ENCODE measurements at regions not wholly inside any gene's neighbourhood (a gene's known extent, or its start where the extent isn't known, plus 50 kb on each side); places are given as distances from the start of the nearest gene placed in this dataset.

DNA sequence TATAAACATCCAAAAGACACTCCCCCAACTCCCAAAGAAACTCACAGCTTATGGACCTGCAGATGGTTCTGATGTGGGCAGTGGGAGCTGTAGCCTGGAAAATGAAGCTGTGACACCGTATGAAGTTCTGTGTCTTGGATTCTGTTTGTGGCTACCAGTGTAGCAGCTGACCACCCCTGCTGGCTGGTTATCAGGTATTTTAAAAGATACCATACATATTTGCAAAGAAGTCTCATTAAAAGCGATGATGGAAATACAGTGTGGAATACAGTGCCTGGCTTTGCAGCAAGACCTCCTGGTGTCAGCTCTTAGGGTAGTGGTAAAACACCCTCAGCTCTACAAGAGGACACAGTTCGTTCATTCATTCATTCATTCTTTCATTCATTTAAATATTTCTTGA lies 194.3 kb upstream of the PRKCQ start:
- no peak for DNase-seq (ENCODE audit: low read depth in 2 of 2)

DNA sequence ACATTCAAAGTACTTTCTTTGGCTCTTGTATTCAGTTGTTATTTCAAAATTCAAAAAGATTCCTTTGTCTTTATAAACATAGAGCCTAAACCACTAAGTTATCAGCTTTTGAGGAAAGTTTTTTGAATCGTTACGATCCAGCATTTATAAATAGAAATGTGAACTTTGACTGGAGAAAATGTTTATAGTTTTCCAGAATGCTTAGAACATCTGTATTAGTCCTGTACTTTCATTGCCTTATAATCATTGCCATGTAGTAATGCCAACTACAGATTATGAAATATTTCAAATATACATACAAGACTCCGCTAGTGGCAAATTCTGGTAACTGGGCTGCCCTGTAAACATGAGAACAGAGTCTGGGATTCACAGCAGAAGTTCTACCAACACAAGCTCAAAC lies 191.3 kb upstream of the PRKCQ start:
- DNase-seq (ENCODE audit: low read depth in 2 of 2): no peak

DNA sequence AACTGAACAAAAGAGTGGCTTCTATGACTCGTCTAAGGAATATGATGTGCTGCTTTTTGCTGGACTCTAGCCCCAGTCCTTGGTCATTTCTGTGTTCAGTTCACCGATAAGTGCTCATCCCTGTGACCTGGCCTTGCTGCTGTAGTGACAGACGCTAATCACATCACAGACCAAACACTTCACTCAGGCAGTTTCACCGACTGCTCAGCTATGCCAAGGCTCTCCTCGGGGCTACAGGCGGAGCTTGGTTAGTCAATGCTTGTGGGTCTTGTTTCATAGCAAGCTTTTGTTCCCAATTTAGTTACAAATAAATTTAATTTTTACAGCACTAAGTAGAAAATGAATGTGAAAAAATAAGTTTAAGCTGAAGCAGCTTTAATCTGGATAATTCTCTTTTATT lies 190.8 kb upstream of the PRKCQ start:
- no peak for DNase-seq (ENCODE audit: low read depth in 2 of 2)

DNA sequence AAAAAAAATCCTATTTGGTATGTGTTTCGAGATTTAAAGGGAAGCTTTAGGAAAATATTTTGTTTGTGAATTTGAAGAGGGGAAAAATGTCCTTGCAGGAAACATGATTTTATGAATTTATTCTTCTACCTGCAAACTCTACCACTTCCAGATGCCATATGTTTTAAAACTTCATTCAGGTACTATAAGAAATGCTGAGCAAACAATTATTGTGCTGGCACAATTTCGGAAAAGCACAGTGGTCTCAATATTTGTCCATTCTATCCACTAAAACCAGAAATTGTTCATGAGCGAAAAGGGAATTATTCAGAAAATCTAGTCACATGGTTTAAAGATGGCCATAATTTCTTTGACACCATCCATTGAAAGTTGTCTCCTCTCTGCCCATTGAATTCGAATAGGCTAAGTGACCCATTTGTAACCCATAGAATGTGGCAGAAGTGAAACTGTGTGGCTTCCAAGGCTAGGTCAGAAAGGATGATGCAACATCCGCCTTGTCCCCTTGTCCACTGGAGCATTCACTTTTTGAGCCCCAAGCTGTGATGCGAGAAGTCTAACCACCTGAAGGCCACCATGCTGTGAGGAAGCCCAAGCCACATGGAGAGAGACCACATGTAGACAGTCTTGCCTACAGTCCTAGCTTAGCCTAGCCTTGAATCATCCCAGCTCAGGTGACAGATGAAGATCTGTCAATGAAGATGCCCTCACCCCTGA lies 189.8 kb upstream of the PRKCQ start:
- DNase-seq (ENCODE audit: low read depth in 2 of 2): no peak

DNA sequence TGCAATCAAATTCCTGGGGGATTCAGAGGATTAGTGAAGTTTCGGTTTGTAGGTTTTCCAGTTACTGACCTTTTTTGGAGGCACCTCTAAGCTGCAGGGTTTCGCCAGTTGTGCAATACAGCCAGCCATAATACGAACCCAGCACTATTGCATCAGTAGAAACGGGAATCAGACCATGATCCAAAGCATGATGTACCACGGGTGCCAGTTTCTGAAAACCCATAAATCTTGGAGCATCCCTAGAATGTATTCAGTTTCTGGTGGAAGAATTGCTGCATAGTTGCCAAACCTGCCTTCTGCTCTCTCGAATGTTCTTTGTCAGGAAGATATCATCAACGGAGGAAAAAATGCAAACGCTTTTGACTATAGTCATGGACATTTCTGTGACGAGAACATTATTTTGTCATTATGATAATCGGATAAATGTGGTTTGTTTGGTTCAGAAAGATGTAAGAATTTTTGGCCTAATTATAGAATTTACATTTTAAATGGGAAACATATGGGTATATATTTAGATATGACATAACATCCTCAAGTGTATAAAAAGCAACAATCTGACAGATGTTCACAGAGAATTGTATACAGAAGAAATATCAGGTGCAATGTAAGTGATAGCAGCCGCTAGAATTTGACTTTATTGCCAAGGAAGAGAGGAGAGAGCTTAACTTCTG lies 186.2 kb upstream of the PRKCQ start:
- DNase-seq (ENCODE audit: low read depth in 2 of 2): no peak

DNA sequence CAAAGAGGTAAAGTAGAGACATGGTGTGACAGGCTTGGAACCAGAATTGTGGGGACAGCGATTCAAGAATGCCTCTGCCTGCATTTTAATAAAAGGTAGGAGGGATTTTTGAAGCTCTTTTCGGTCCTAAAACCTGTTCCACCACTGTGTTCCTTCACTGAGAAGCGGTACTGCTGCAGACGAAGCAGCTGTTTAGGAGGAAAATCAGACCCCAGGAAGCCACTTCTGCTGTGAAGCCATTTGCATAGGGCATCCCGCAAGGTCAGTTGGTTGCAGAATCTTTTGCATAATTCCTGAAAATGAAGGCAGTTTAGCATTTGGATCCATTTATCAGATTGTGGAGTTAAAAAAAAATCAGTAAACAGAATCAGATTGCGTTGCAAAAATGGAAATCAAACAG lies 183.3 kb upstream of the PRKCQ start:
- no peak for DNase-seq (ENCODE audit: low read depth in 2 of 2)

DNA sequence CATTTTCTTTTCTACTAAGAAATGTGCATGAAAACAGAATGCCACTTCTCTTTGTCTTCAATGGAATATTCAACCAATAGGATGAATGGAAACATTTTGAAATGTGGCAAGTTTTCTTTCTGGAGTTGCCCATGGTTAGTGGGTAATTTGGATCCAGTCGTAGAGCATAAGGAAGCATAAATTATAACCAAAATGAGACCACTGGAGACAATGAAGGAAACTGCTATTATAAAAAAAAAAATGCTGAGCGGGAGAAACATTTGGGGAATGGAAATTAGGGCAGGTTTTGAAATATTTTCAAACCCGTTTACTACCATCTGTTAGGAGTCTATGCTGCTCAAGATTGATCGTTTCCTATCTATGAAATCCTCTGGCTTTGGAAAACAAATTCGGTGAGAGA lies 182.9 kb upstream of the PRKCQ start:
- DNase-seq (ENCODE audit: low read depth in 2 of 2): no peak

DNA sequence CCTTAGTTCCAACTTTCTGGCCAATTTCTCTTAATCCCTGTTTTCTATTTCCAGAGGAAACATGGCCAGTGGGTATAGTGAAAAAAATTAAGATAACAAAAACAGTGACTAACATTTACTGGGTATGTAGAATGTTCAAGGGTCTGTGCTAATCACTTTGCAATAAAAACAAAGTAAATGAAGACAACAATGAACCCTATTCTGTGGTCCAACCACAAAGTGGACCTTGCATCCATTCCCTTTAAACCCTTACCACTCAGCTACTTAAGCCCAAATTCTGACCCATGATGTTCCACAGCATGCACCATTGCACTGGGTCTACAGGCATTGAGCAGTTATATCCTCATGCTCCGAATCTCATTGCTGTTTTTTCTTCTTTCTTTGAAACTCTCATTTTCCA lies 179.9 kb upstream of the PRKCQ start:
- no peak for DNase-seq (ENCODE audit: low read depth in 2 of 2)

DNA sequence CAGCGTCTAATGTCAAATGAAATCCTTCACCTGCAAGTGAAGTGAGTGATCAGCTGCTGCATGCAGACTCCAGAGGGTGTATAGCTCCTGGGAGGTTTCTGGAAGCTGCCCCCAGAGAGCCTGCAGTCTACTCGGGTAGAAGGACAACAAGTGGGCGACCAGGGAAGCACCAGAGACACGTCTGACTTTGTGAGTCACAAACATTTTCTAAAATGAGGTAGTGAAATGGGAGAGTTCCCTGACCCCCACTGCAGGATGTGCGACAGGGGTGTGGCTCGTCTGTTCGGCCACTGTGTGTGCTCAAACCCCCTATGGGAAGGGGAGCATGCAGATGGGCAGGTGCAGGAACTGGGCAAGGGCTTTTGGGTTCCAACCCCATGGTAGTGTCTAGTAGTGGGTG lies 177.1 kb upstream of the PRKCQ start:
- DNase-seq (ENCODE audit: low read depth in 2 of 2): no peak

DNA sequence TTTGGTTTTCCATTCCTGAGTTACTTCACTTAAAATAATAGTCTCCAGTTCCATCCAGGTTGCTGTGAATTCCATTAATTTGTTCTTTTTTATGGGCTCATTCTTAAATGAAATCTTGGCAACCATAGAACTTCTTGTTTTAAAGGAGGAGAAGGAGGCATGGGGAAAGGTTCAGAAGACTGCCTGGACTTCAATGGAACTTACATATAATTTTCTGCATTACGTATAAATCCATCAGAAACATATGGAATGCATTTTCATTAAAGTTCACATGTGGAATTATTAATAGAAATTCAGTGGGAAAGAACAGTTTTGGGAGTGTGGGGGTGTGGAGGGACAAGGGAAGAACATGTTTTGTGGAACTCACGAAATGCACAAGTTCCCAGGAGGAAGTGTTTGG lies 176.6 kb upstream of the PRKCQ start:
- DNase-seq (ENCODE audit: low read depth in 2 of 2): no peak

DNA sequence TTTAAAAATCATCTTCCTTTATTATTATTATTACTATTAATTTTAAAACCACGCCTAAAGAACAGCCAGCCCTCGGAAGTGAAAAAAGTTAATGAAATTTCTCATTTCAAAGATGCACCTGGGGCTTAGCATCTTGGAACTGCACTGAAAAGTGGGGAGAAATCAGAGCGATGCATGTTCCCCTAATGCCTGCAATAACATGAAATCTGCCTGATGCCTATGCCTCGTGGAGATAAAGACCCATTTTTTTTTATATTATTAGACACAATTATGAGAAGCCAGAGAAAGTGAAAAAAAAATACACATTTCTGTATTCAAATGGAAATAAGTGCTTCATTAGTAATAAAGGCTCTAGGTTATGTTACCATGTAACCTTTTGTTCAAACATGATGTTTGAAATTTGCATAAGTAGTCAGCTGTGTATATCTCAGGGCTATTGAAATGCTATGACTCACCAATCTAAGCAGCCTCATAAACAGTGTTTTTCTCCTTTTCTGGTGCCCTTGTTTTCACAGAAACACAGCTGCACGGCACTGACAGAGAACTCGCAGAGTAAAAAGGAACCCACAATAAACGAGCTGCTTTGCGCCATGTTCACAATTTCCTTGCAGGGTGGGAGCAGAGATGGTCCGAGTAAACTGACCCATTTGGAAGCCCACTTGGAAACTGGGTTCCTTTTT lies 175.8 kb upstream of the PRKCQ start:
- no peak for DNase-seq (ENCODE audit: low read depth in 2 of 2)

DNA sequence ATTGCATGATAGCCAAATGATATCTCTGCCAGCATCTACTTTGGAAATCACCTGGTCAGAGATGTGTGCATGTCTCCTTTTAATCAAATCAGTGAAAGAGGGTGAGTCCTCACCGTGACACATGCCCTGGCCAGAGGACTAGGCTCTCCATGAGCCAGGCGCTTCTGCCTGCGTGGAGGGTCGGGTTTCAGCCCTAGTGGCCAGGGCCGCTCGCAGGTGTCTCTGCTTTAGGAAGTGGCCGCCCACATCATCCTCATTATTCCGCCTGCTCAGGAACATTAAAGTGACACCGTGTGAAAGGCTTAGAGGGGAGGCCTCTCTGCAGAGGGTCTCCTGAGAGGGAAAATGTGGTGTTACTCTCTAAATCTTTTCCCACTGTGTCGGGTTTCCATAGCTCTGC lies 173.6 kb upstream of the PRKCQ start:
- no peak for DNase-seq (ENCODE audit: low read depth in 2 of 2)

DNA sequence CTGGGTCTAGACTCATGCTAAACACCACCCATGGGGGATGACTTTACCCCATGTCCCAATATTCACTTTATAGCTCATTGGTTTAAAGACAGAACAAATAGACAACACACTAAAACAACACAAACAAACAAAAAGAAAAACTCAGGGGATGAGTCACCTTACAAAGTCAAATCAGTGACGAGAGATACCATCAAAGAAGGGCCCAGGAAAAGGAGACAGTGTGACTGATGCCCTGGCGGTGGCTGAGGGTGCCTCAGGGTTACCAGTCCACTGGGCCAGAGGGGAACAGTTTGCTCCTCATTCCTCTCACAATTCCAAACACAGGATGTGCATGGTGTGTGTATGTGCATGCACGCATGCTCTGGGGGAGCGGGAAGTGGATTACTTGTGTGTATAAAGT lies 171.3 kb upstream of the PRKCQ start:
- no peak for DNase-seq (ENCODE audit: low read depth in 2 of 2)

DNA sequence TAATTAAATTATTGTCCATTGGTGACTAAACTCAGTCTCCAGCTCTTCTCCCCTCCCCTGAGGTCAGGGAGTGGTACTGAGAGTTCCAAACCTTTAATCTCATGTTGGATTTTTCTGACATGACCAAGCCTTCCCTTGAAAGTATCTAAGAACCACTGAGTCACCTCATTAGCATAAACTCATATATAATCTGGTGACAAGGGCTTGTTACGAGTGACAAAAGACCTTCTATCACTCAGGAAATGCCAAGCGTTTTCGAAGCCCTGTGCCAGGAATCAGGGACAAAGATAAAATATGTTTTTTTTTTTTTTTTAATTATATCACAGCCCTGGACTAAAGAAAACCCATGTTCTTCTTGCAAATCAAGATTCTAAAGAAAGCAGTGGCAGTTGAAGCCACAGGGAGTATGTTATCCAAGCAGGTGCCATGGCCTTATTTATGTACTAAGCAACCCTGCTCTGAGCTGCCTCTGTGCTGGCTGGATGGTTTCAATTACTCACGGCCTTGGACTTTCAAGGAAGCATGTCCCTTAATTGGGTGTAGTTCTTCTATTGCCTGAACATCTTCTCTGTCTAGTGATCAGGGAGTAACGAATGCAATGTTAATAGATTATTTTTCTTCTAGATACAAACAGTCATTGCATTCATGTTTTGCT lies 169.0 kb upstream of the PRKCQ start:
- DNase-seq (ENCODE audit: low read depth in 2 of 2): no peak

DNA sequence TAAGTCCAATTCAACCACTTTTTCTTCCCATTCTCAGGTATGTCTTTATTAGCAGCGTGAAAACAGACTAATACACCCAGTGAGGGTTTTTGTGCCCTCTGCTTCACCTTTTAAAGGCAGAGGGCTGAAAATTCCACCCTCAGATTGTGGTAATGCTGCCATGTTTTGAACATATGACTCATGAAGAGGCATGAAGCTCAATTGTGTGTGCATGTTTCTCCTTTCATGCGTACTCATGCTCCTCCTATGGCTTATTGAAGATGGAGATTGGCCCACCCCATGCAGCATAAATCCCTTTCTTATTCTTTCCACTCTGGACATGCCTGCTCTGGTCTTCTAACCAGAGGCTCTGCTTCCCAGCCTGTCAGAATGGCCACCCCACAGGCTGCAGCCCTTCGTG lies 168.0 kb upstream of the PRKCQ start:
- no peak for DNase-seq (ENCODE audit: low read depth in 2 of 2)

DNA sequence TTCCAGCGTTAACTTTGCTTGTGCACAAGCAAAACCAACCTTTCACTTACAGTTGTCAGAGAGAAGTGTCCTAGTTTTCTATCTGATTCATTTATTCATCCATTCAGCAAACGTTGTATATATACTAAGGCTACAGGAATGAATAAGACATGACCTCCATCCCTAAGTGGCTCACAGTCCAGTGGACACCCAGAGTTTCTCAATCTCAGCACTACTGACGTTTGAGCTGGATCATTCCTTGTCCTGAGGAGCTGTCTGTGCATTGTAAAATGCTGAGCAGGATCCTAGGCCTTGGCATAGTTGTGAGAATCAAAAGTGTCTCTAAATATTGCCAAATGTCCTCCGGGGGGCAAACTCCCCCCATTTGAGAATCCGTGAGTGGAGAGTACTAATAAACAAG lies 166.7 kb upstream of the PRKCQ start:
- DNase-seq (ENCODE audit: low read depth in 2 of 2): no peak

DNA sequence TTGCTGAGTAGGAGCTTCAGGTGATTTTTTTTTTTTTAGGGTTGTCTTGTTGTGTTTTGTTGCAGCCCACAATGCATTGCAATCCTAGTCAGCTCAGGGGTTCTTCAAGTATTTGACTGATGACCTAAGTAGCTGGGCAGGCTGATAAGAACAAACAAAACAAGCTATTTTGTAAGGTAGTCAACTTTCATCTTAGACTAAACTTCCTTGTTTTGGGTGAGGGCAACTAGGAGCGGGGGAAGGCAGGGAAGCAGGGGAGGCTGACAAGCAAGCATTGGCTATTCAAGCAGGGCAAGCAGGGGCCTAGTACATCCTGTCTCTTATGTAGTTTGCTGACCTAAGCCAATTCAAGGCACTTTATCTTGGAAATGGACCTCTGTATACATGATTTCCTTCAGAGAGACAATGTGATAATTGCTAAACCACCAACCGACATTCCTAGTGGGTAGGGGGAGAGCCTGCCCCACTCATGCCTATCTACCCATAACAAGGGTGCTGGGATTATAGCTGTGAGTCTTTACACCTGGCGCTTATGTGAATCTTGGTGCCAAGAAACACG lies 163.3 kb upstream of the PRKCQ start:
- no peak for DNase-seq (ENCODE audit: low read depth in 2 of 2)

DNA sequence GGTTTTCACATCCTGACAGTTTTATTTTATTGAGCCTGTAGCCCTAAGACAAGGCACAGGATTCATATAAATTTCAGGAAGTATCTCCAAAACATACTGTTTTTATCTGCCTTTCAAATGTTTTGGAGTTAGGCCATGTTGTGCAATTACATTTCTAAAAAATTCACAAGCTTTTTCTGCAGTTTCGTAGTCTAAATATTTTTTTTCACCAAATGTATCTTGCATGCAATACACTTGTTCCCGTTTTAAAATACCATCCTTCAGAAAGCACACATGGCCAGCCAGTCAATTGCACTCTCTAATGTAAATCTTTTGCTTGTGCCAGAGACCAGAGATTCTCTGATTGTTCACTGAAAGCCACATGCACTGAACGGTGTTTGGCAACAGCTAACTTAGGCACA lies 161.5 kb upstream of the PRKCQ start:
- no peak for DNase-seq (ENCODE audit: low read depth in 2 of 2)

DNA sequence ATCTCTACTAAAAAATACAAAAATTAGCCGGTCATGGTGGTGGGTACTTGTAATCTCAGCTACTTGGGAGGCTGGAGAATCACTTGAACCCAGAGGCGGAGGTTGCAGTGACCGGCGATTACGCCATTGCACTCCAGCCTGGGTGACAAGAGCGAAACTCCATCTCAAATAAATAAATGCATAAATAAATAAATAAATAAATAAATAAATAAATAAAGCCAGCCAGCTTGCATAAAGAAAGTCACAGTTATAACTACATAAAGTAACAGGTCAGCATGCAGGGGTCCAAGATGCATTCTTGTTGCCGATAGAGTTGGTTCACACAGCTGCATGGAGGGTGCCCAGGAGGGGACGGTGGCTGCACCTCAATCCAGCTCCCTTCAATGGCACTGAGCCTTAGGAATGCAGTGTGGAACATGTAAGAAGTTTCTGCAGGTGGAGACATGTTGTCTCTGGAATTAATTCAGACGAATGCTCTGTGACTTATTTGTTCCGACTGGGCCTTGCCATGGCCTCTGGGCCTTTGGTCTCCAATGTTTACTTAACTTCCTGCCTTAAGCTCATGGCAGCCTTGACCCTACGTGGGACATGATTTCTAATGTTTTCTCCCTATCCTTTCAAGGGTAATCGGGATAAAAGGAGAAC lies 159.6 kb upstream of the PRKCQ start:
- DNase-seq (ENCODE audit: low read depth in 2 of 2): no peak

DNA sequence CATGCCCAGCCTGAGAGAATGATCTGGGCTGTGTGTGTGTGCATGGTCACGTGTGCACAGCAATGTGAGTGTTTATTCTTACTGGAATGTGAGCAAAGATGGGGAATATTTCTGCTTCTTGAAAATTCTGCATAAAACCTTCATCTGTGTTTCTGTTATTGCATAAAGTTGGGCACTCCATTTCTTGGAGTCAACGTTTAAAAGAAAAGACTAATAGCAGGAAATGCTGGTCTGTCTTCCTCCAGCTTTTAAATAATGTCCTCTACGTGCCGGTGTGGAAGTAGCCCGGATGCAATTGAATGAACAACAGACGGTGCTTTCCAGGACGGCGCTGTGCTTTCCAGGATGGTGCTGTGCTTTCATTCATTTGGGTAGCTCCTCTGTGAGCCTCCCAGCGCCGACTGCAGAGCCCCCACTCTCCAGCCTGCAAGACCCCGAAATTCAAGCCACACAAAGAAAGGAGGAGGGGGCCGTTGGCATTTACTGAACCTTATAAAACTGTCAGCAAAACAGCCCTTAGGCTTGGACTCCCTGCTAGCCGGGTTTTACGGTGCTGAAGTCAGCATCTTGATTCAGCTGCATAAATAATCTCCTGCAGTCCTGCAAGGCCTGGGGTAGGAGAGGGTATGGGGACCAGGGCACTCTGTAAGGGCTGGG lies 158.2 kb upstream of the PRKCQ start:
- DNase-seq (ENCODE audit: low read depth in 2 of 2): no peak

DNA sequence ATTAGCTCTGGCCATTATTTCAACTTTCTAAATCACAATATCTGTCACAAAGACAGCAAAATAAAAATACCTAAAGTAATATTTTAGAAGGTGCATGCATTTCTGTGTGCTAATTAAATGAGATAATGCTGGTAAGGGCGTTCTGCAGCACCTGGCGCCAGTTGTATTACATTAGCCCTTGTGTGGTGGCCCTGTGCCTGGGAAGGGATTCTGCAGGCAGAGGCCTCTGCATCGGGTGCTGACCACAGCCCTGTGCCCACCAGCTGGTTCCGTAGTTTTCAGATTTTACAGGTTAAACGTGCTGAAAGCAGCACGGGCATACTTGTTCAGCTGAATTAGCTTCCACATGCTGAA lies 157.7 kb upstream of the PRKCQ start:
- no peak for DNase-seq (ENCODE audit: low read depth in 2 of 2)
